ENCODE measurements at regions not wholly inside any gene's neighbourhood (a gene's known extent, or its start where the extent isn't known, plus 50 kb on each side); places are given as distances from the start of the nearest gene placed in this dataset.

- TF ChIP-seq, protein P1, sequence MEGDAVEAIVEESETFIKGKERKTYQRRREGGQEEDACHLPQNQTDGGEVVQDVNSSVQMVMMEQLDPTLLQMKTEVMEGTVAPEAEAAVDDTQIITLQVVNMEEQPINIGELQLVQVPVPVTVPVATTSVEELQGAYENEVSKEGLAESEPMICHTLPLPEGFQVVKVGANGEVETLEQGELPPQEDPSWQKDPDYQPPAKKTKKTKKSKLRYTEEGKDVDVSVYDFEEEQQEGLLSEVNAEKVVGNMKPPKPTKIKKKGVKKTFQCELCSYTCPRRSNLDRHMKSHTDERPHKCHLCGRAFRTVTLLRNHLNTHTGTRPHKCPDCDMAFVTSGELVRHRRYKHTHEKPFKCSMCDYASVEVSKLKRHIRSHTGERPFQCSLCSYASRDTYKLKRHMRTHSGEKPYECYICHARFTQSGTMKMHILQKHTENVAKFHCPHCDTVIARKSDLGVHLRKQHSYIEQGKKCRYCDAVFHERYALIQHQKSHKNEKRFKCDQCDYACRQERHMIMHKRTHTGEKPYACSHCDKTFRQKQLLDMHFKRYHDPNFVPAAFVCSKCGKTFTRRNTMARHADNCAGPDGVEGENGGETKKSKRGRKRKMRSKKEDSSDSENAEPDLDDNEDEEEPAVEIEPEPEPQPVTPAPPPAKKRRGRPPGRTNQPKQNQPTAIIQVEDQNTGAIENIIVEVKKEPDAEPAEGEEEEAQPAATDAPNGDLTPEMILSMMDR (IDR thresholded peaks at IDR 0.05) = no peak
- TF ChIP-seq POLR2A (IDR thresholded peaks at IDR 0.05) (no peak), POLR2AphosphoS5 (IDR thresholded peaks at IDR 0.05) (no peak), EP300 (IDR thresholded peaks at IDR 0.05) (no peak)
Observed at GRCh38 chr10:2476218-2476811, 591.0 kb upstream of the PFKP start.
